Glutamatergic neuron (in vitro differentiated cells): ENCODE measurements at regions not wholly inside any gene's neighbourhood (a gene's known extent, or its start where the extent isn't known, plus 50 kb on each side); places are given as distances from the start of the nearest gene placed in this dataset.

Experiments
- DNase-seq: peaks from one replicate; pipeline ENCODE4 v3.0.0; 2022
- H3K27ac Mint-ChIP-seq: one replicate; pipeline ENCODE4 v1.8.0; 2020; ENCODE audit warnings: mild to moderate bottlenecking, mixed read lengths, inconsistent platforms; ENCODE audit not compliant: unreplicated experiment
- H3K27me3 Mint-ChIP-seq: one replicate; pipeline ENCODE4 v1.8.0; 2020; ENCODE audit warnings: mild to moderate bottlenecking, moderate library complexity, mixed read lengths, inconsistent platforms; ENCODE audit not compliant: unreplicated experiment
- H3K36me3 Mint-ChIP-seq: one replicate; pipeline ENCODE4 v1.8.0; 2020; ENCODE audit warnings: mild to moderate bottlenecking, mixed read lengths, inconsistent platforms; ENCODE audit not compliant: unreplicated experiment
- H3K4me1 Mint-ChIP-seq: one replicate; pipeline ENCODE4 v1.8.0; 2020; ENCODE audit warnings: mild to moderate bottlenecking, low read depth, mixed read lengths, inconsistent platforms; ENCODE audit not compliant: unreplicated experiment
- H3K4me3 Mint-ChIP-seq: one replicate; pipeline ENCODE4 v1.8.0; 2020; ENCODE audit warnings: mild to moderate bottlenecking, mixed read lengths, inconsistent platforms; ENCODE audit not compliant: unreplicated experiment
- H3K9me3 Mint-ChIP-seq: one replicate; pipeline ENCODE4 v1.8.0; 2020; ENCODE audit warnings: mild to moderate bottlenecking, moderate library complexity, mixed read lengths, inconsistent platforms; ENCODE audit not compliant: unreplicated experiment
- CTCF ChIP-seq: fragments of 200-600 bp; sonication (generic); IDR thresholded peaks from one replicate; pipeline ENCODE4 v1.5.0; 2021; ENCODE audit not compliant: partially characterized antibody, unreplicated experiment

DNA sequence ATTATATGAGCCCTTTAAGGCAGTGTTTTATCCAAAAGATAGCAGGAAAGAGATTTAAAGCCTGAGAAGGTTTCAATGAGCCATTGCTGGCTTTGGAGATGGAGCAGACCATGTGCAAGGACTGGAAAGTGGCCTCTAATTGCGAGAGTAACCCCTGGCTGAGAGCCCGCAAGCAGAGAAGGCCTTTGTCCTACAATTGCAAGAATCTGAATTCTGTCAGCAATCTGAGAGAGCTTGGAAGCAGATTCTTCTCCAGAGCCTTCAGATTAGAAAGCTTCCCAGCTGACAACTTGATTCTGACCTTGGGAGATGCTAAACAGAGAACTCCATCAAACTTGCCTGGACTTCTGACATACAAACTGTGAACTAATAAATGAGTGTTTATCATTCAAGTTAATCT, 528.7 kb upstream of the KLF12 start:
- TF ChIP-seq CTCF = no peak
- Mint-ChIP-seq H3K36me3 (no peaks in the 10 kb centered on the region), H3K4me1 (no peaks in the 10 kb centered on the region), H3K27me3 (no peaks in the 10 kb centered on the region), H3K4me3 (no peak overlapping the region), H3K9me3 (peaks cover 2% of the 10 kb centered on the region), H3K27ac (no peak overlapping the region)
- DNase-seq = no peak

DNA sequence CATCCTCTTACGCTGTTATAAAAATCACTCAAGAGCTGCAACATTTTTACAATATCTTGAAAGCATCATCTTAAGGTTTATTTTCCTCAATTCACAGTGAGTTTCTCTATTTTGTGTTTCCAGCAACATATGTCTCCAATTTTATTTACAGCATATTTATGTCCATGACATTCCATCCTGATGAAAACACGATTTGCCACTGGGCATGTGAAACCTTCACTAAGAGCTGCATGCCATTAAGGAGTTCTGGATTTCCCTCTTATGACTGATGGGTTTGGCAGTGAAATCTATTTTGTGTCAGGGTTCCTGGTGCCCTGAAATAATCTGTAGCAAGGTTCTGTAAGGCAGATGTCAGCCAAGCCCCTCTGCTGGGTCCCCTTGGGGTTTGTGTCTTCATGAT, 527.6 kb upstream of the KLF12 start:
- no peak for TF ChIP-seq CTCF
- no peak overlapping the region for H3K27ac Mint-ChIP-seq
- H3K9me3 Mint-ChIP-seq = peaks cover 2% of the 10 kb centered on the region
- no peaks in the 10 kb centered on the region for H3K27me3 Mint-ChIP-seq
- H3K36me3 Mint-ChIP-seq = peaks cover 5% of the 10 kb centered on the region
- DNase-seq = no peak
- no peak overlapping the region for H3K4me3 Mint-ChIP-seq
- H3K4me1 Mint-ChIP-seq = no peaks in the 10 kb centered on the region

- Mint-ChIP-seq H3K4me1 (no peaks in the 10 kb centered on the region), H3K36me3 (peaks cover 5% of the 10 kb centered on the region), H3K27ac (no peak overlapping the region), H3K4me3 (no peak overlapping the region), H3K9me3 (peaks cover 2% of the 10 kb centered on the region), H3K27me3 (no peaks in the 10 kb centered on the region)
- no peak for DNase-seq
- no peak for TF ChIP-seq CTCF
Measured at GRCh38 chr13:74657765-74658164, 523.6 kb upstream of the KLF12 start.

GRCh38 chr13:74651121-74651520, 516.9 kb upstream of the KLF12 start:
- Mint-ChIP-seq H3K4me1 (peaks cover under 1% of the 10 kb centered on the region), H3K36me3 (no peaks in the 10 kb centered on the region), H3K27me3 (peaks cover 2% of the 10 kb centered on the region), H3K9me3 (no peaks in the 10 kb centered on the region), H3K4me3 (no peak overlapping the region), H3K27ac (no peak overlapping the region)
- DNase-seq = no peak
- no peak for TF ChIP-seq CTCF

GRCh38 chr13:74647991-74648390, 513.8 kb upstream of the KLF12 start:
- Mint-ChIP-seq H3K36me3 (peaks cover 5% of the 10 kb centered on the region), H3K4me1 (peaks cover 1% of the 10 kb centered on the region), H3K9me3 (no peaks in the 10 kb centered on the region), H3K27ac (no peak overlapping the region), H3K27me3 (peaks cover 2% of the 10 kb centered on the region), H3K4me3 (no peak overlapping the region)
- DNase-seq = no peak
- TF ChIP-seq CTCF = no peak
